ENCODE measurements at regions not wholly inside any gene's neighbourhood (a gene's known extent, or its start where the extent isn't known, plus 50 kb on each side); places are given as distances from the start of the nearest gene placed in this dataset.

GRCh38 chr6:15882915-15883314, 220.1 kb upstream of the DTNBP1 start:
- H3K4me1 ChIP-seq (ENCODE audit: control insufficient read depth, low read length) = peaks cover 66% of the 10 kb centered on the region
- H3K4me2 ChIP-seq (ENCODE audit: low read length) = no peak overlapping the region

GRCh38 chr6:15882345-15882744, 219.5 kb upstream of the DTNBP1 start:
- no peak overlapping the region for H3K4me2 ChIP-seq (ENCODE audit: low read length)
- H3K27ac ChIP-seq (ENCODE audit: low read depth, low read length) = no peak overlapping the region
- H3K9me3 ChIP-seq (ENCODE audit: control insufficient read depth, insufficient read depth, low read length) = no peaks in the 10 kb centered on the region
- no peaks in the 10 kb centered on the region for H3K79me2 ChIP-seq (ENCODE audit: control insufficient read depth, low read length)
- H3K27me3 ChIP-seq (ENCODE audit: control insufficient read depth, low read length) = no peaks in the 10 kb centered on the region
- no peaks in the 10 kb centered on the region; the same call in 1 of the 2 replicates for H3F3A ChIP-seq (ENCODE audit: control insufficient read depth, insufficient read depth)
- H3K4me3 ChIP-seq (ENCODE audit: low read length) = no peak overlapping the region
- H4K20me1 ChIP-seq (ENCODE audit: control insufficient read depth, insufficient read depth, low read depth, low read length) = no peaks in the 10 kb centered on the region
- H3K4me1 ChIP-seq (ENCODE audit: control insufficient read depth, low read length) = peaks cover 66% of the 10 kb centered on the region
- no peaks in the 10 kb centered on the region for H3K36me3 ChIP-seq (ENCODE audit: control insufficient read depth, low read length)
- TF ChIP-seq, protein P1, sequence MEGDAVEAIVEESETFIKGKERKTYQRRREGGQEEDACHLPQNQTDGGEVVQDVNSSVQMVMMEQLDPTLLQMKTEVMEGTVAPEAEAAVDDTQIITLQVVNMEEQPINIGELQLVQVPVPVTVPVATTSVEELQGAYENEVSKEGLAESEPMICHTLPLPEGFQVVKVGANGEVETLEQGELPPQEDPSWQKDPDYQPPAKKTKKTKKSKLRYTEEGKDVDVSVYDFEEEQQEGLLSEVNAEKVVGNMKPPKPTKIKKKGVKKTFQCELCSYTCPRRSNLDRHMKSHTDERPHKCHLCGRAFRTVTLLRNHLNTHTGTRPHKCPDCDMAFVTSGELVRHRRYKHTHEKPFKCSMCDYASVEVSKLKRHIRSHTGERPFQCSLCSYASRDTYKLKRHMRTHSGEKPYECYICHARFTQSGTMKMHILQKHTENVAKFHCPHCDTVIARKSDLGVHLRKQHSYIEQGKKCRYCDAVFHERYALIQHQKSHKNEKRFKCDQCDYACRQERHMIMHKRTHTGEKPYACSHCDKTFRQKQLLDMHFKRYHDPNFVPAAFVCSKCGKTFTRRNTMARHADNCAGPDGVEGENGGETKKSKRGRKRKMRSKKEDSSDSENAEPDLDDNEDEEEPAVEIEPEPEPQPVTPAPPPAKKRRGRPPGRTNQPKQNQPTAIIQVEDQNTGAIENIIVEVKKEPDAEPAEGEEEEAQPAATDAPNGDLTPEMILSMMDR (IDR thresholded peaks at IDR 0.05; ENCODE audit: low read depth, low read length, poor library complexity, severe bottlenecking) = no peak
- TF ChIP-seq EZH2phosphoT487 (IDR thresholded peaks at IDR 0.05; ENCODE audit: borderline replicate concordance, low read length) = no peak
- no peaks in the 10 kb centered on the region for H3K9me2 ChIP-seq (replicated peaks; ENCODE audit: control insufficient read depth, low read length)

More at GRCh38 chr6:15882915-15883314, 220.1 kb upstream of the DTNBP1 start:
- Histone ChIP-seq H3K36me3 (ENCODE audit: control insufficient read depth, low read length) (no peaks in the 10 kb centered on the region), H3K9me3 (ENCODE audit: control insufficient read depth, insufficient read depth, low read length) (no peaks in the 10 kb centered on the region), H4K20me1 (ENCODE audit: control insufficient read depth, insufficient read depth, low read depth, low read length) (no peaks in the 10 kb centered on the region), H3K79me2 (ENCODE audit: control insufficient read depth, low read length) (no peaks in the 10 kb centered on the region), H3K9me2 (replicated peaks; ENCODE audit: control insufficient read depth, low read length) (no peaks in the 10 kb centered on the region), H3K27me3 (ENCODE audit: control insufficient read depth, low read length) (no peaks in the 10 kb centered on the region), H3K4me3 (ENCODE audit: low read length) (no peak overlapping the region), H3K27ac (ENCODE audit: low read depth, low read length) (no peak overlapping the region), H3F3A (ENCODE audit: control insufficient read depth, insufficient read depth) (peaks cover 4% of the 10 kb centered on the region; the same call in 1 of the 2 replicates)
- TF ChIP-seq EZH2phosphoT487 (IDR thresholded peaks at IDR 0.05; ENCODE audit: borderline replicate concordance, low read length) = no peak
- TF ChIP-seq, protein P1 (IDR thresholded peaks at IDR 0.05; ENCODE audit: low read depth, low read length, poor library complexity, severe bottlenecking) = no peak

GRCh38 chr6:15881150-15881549, 218.3 kb upstream of the DTNBP1 start:
- Histone ChIP-seq H3K79me2 (ENCODE audit: control insufficient read depth, low read length) (no peaks in the 10 kb centered on the region), H3K27ac (ENCODE audit: low read depth, low read length) (peak overlapping the region; percentile 70), H3K9me2 (replicated peaks; ENCODE audit: control insufficient read depth, low read length) (no peaks in the 10 kb centered on the region), H3K4me2 (ENCODE audit: low read length) (peak overlapping the region; percentile 64), H3K4me3 (ENCODE audit: low read length) (peak overlapping the region; percentile 43; the same call in 1 of the 2 replicates), H3K4me1 (ENCODE audit: control insufficient read depth, low read length) (peaks cover 57% of the 10 kb centered on the region), H4K20me1 (ENCODE audit: control insufficient read depth, insufficient read depth, low read depth, low read length) (no peaks in the 10 kb centered on the region), H3K36me3 (ENCODE audit: control insufficient read depth, low read length) (no peaks in the 10 kb centered on the region), H3K27me3 (ENCODE audit: control insufficient read depth, low read length) (no peaks in the 10 kb centered on the region), H3F3A (ENCODE audit: control insufficient read depth, insufficient read depth) (no peaks in the 10 kb centered on the region; the same call in 1 of the 2 replicates), H3K9me3 (ENCODE audit: control insufficient read depth, insufficient read depth, low read length) (no peaks in the 10 kb centered on the region)
- TF ChIP-seq, protein P1 (IDR thresholded peaks at IDR 0.05; ENCODE audit: low read depth, low read length, poor library complexity, severe bottlenecking) = no peak
- no peak for TF ChIP-seq EZH2phosphoT487 (IDR thresholded peaks at IDR 0.05; ENCODE audit: borderline replicate concordance, low read length)

Measured in DOHH2 (cell line).